DND-41 (cell line): ENCODE measurements at regions not wholly inside any gene's neighbourhood (a gene's known extent, or its start where the extent isn't known, plus 50 kb on each side); places are given as distances from the start of the nearest gene placed in this dataset.

ENCODE experiments used
- ATAC-seq: fragments of 200-7000 bp; cut with Tn5 transposase; 3 replicates; pipeline ENCODE4 v1.9.1; 2021; ENCODE audit warnings: low read depth; ENCODE audit not compliant: insufficient read depth
- DNase-seq: peaks from one replicate; pipeline ENCODE4 v3.0.0-alpha.2; 2020
- H2AFZ ChIP-seq: 2 replicates; pipeline ENCODE4 v1.6.0; 2012; ENCODE audit warnings: low read depth, low read length
- H3K27ac ChIP-seq: 2 replicates; pipeline ENCODE4 v1.5.1; 2012; ENCODE audit warnings: low read length, inconsistent platforms
- H3K27me3 ChIP-seq: fragments of 200-600 bp; sonication (generic); 2 replicates; pipeline ENCODE4 v1.6.0; 2012; ENCODE audit warnings: low read length, mild to moderate bottlenecking, inconsistent platforms; ENCODE audit not compliant: insufficient read depth, poor library complexity
- H3K36me3 ChIP-seq: 2 replicates; pipeline ENCODE4 v1.5.1; 2012; ENCODE audit warnings: low read length, inconsistent platforms; ENCODE audit not compliant: insufficient read depth
- H3K4me1 ChIP-seq: 2 replicates; pipeline ENCODE4 v1.5.1; 2012; ENCODE audit warnings: mild to moderate bottlenecking, low read length; ENCODE audit not compliant: insufficient read depth
- H3K4me2 ChIP-seq: 2 replicates; pipeline ENCODE4 v1.6.0; 2012; ENCODE audit warnings: mild to moderate bottlenecking, moderate library complexity, low read length, inconsistent platforms; ENCODE audit not compliant: insufficient read depth
- H3K4me3 ChIP-seq, 2 experiments: fragments of 200-600 bp in 1 of 2; shearing (Covaris generic) in 1 of 2; 2 replicates each; pipeline ENCODE4 v1.5.1; 2012 to 2016; ENCODE audit warnings: inconsistent platforms in 2 of 2, low read length in 2 of 2, mild to moderate bottlenecking in 2 of 2, low read depth in 1 of 2, moderate library complexity in 1 of 2
- H3K79me2 ChIP-seq: 2 replicates; pipeline ENCODE4 v1.6.0; 2012; ENCODE audit warnings: low read length, inconsistent platforms; ENCODE audit not compliant: insufficient read depth
- H3K9ac ChIP-seq: 2 replicates; pipeline ENCODE4 v1.6.0; 2012; ENCODE audit warnings: low read depth, mild to moderate bottlenecking, inconsistent platforms, low read length, moderate library complexity
- H3K9me3 ChIP-seq: 2 replicates; pipeline ENCODE4 v1.5.1; 2012; ENCODE audit warnings: low read length, moderate library complexity, mild to moderate bottlenecking, inconsistent platforms; ENCODE audit not compliant: insufficient read depth, severe bottlenecking
- H4K20me1 ChIP-seq: 2 replicates; pipeline ENCODE4 v1.6.0; 2012; ENCODE audit warnings: low read length; ENCODE audit not compliant: insufficient read depth
- EZH2 ChIP-seq: IDR thresholded peaks from 3 replicates; pipeline ENCODE4 v1.6.1; 2012; ENCODE audit warnings: borderline replicate concordance, low read depth, mild to moderate bottlenecking, moderate library complexity, low read length, inconsistent platforms; ENCODE audit not compliant: severe bottlenecking
- TF ChIP-seq, protein P1 (sequence below): IDR thresholded peaks from 2 replicates; pipeline ENCODE4 v1.5.1; 2012; ENCODE audit warnings: borderline replicate concordance, low read length, moderate library complexity, mild to moderate bottlenecking; ENCODE audit not compliant: poor library complexity, severe bottlenecking; ENCODE audit errors: extremely low read depth

- Histone ChIP-seq H3K27me3 (no peaks in the 10 kb centered on the region), H3K4me1 (no peaks in the 10 kb centered on the region), H3K36me3 (no peaks in the 10 kb centered on the region), H3K4me2 (no peak overlapping the region), H3K9ac (no peak overlapping the region), H3K9me3 (peaks cover 2% of the 10 kb centered on the region), H3K27ac (no peak overlapping the region), H3K4me3 (no peak overlapping the region), H4K20me1 (no peaks in the 10 kb centered on the region), H3K79me2 (no peaks in the 10 kb centered on the region), H2AFZ (no peak overlapping the region)
- DNase-seq (no peak), ATAC-seq (no peak)
- TF ChIP-seq, protein P1, sequence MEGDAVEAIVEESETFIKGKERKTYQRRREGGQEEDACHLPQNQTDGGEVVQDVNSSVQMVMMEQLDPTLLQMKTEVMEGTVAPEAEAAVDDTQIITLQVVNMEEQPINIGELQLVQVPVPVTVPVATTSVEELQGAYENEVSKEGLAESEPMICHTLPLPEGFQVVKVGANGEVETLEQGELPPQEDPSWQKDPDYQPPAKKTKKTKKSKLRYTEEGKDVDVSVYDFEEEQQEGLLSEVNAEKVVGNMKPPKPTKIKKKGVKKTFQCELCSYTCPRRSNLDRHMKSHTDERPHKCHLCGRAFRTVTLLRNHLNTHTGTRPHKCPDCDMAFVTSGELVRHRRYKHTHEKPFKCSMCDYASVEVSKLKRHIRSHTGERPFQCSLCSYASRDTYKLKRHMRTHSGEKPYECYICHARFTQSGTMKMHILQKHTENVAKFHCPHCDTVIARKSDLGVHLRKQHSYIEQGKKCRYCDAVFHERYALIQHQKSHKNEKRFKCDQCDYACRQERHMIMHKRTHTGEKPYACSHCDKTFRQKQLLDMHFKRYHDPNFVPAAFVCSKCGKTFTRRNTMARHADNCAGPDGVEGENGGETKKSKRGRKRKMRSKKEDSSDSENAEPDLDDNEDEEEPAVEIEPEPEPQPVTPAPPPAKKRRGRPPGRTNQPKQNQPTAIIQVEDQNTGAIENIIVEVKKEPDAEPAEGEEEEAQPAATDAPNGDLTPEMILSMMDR: no peak
- no peak for TF ChIP-seq EZH2
Measured at GRCh38 chr12:45585522-45586230, 143.8 kb upstream of the ARID2 start.

DNA sequence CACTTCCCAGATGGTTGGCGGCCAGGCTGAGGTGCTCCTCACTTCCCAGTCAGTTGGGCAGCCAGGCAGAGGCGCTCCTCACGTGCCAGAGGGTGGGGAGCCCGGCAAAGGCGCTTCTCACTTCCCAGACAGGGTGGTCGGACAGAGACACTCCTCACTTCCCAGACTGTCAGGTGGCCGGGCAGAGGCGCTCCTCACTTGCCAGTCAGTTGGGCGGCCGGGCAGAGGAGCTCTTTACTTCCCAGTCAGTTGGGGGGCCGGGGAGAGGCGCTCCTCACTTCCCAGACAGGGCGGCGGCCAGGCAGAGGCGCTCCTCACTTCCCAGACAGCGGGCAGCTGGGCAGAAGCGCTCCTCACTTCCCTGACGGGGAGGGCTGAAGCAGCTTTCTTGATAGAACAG is 143.0 kb upstream of the ARID2 start:
- Histone ChIP-seq H3K36me3 (no peaks in the 10 kb centered on the region), H3K9ac (no peak overlapping the region), H3K9me3 (peaks cover 2% of the 10 kb centered on the region), H3K4me2 (no peak overlapping the region), H2AFZ (no peak overlapping the region), H3K27me3 (no peaks in the 10 kb centered on the region), H3K4me3 (no peak overlapping the region), H3K4me1 (no peaks in the 10 kb centered on the region), H3K79me2 (no peaks in the 10 kb centered on the region), H3K27ac (no peak overlapping the region), H4K20me1 (no peaks in the 10 kb centered on the region)
- DNase-seq: no peak
- no peak for ATAC-seq
- TF ChIP-seq, protein P1: no peak
- no peak for TF ChIP-seq EZH2

GRCh38 chr12:45587012-45587411 is 142.5 kb upstream of the ARID2 start:
- Histone ChIP-seq H3K27me3 (no peaks in the 10 kb centered on the region), H3K9me3 (peaks cover 2% of the 10 kb centered on the region), H3K4me2 (no peak overlapping the region), H3K27ac (no peak overlapping the region), H3K36me3 (no peaks in the 10 kb centered on the region), H3K79me2 (no peaks in the 10 kb centered on the region), H3K4me1 (no peaks in the 10 kb centered on the region), H3K9ac (no peak overlapping the region), H2AFZ (no peak overlapping the region), H4K20me1 (no peaks in the 10 kb centered on the region), H3K4me3 (no peak overlapping the region)
- DNase-seq: no peak
- TF ChIP-seq EZH2: no peak
- TF ChIP-seq, protein P1: no peak
- no peak for ATAC-seq
